ENCODE measurements at regions not wholly inside any gene's neighbourhood (a gene's known extent, or its start where the extent isn't known, plus 50 kb on each side); places are given as distances from the start of the nearest gene placed in this dataset.

DNA sequence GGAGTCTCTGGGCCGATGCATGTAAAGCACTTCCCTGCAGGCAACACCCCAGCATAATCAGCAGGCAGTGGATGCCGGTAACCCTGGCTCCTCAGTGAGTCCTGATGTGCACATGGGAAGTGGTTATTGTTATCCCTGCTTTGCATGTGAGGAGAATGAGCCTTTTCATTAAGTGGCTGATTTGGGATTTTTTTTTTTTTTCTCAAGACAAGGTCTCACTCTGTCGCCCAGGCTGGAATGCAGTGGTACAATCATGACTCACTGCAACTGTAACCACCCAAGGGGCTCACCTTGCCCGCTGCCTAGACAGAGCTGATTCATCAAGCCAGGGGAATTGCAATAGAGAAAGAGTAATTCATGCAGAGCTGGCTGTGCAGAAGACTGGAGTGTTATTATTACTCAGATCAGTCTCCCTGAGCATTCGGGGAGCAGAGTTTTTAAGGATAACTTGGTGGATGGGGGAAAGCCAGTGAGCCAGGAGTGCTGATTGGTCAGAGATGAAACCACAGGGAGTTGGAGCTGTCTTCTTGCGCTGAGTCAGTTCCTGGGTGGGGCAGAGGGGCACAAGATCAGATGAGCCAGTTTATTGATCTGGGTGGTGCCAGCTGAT is 95.4 kb downstream of the SOCS6 start:
- no peak for TF ChIP-seq PAX5 (IDR thresholded peaks at IDR 0.05; ENCODE audit: insufficient read depth, low read length, severe bottlenecking)
- no peak for TF ChIP-seq SPI1 (IDR thresholded peaks at IDR 0.05; ENCODE audit: low read depth, low read length)
- no peak for TF ChIP-seq POLR2AphosphoS5 (IDR thresholded peaks at IDR 0.05; ENCODE audit: low read depth, low read length)
- no peak for TF ChIP-seq POLR2A (IDR thresholded peaks at IDR 0.05; ENCODE audit: low read depth, low read length)
- TF ChIP-seq POU2F2 (IDR thresholded peaks at IDR 0.05; ENCODE audit: low read depth, low read length), result no peak
- DNase-seq (ENCODE audit: insufficient read length, low spot score), result no peak
- FAIRE-seq, result no peak

- no peak for TF ChIP-seq PAX5 (IDR thresholded peaks at IDR 0.05; ENCODE audit: insufficient read depth, low read length, severe bottlenecking)
- TF ChIP-seq POLR2A (IDR thresholded peaks at IDR 0.05; ENCODE audit: low read depth, low read length), result no peak
- no peak for TF ChIP-seq POLR2AphosphoS5 (IDR thresholded peaks at IDR 0.05; ENCODE audit: low read depth, low read length)
- no peak for TF ChIP-seq POU2F2 (IDR thresholded peaks at IDR 0.05; ENCODE audit: low read depth, low read length)
- no peak for TF ChIP-seq TAF1 (IDR thresholded peaks at IDR 0.05; ENCODE audit: low read depth, low read length)
- TF ChIP-seq SPI1 (IDR thresholded peaks at IDR 0.05; ENCODE audit: low read depth, low read length), result no peak
- FAIRE-seq (no peak), DNase-seq (ENCODE audit: insufficient read length, low spot score) (no peak)
Observed at GRCh38 chr18:70382992-70383717, 94.3 kb downstream of the SOCS6 start.

DNA sequence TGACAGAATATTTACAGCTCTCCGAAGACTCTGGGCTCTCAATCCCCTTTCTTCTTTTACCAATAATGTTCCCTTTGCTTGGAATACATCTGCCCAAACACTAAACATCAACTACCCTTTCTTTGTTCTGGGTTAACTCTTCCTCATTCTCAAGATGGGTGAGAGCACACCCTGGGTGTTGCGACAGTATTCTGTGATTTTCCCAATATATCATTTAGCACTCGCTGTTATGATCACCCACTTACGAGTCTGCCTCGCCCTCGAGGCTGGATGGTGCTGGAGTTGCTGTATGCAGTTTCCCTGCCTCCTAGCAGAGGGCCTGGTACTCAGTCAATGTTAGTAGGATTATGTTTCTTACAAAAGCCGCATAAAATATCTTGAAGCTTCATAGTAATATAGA is 93.2 kb downstream of the SOCS6 start:
- DNase-seq (ENCODE audit: insufficient read length, low spot score), result no peak
- no peak for FAIRE-seq
- TF ChIP-seq SPI1 (IDR thresholded peaks at IDR 0.05; ENCODE audit: low read depth, low read length), result no peak

GRCh38 chr18:70380915-70381896 is 92.4 kb downstream of the SOCS6 start:
- no peak for FAIRE-seq
- TF ChIP-seq SPI1 (IDR thresholded peaks at IDR 0.05; ENCODE audit: low read depth, low read length) (no peak), TAF1 (IDR thresholded peaks at IDR 0.05; ENCODE audit: low read depth, low read length) (no peak), PAX5 (IDR thresholded peaks at IDR 0.05; ENCODE audit: insufficient read depth, low read length, severe bottlenecking) (no peak), POLR2A (IDR thresholded peaks at IDR 0.05; ENCODE audit: low read depth, low read length) (no peak), POLR2AphosphoS5 (IDR thresholded peaks at IDR 0.05; ENCODE audit: low read depth, low read length) (no peak), POU2F2 (IDR thresholded peaks at IDR 0.05; ENCODE audit: low read depth, low read length) (no peak)
- peak; percentile 21 for DNase-seq (ENCODE audit: insufficient read length, low spot score)

Data from GM12891 (cell line).